Smooth muscle cell of the brain vasculature (primary cell): ENCODE measurements at regions not wholly inside any gene's neighbourhood (a gene's known extent, or its start where the extent isn't known, plus 50 kb on each side); places are given as distances from the start of the nearest gene placed in this dataset.
"Not testable (repeated sequence)": the region's sequence is repeated elsewhere in the genome, so short reads cannot be mapped to it uniquely, and the experiment has no call there.

Source experiments
- DNase-seq: peaks from one replicate; pipeline ENCODE4 v3.0.0-alpha.2; 2012; ENCODE audit warnings: low read depth, low spot score

DNA sequence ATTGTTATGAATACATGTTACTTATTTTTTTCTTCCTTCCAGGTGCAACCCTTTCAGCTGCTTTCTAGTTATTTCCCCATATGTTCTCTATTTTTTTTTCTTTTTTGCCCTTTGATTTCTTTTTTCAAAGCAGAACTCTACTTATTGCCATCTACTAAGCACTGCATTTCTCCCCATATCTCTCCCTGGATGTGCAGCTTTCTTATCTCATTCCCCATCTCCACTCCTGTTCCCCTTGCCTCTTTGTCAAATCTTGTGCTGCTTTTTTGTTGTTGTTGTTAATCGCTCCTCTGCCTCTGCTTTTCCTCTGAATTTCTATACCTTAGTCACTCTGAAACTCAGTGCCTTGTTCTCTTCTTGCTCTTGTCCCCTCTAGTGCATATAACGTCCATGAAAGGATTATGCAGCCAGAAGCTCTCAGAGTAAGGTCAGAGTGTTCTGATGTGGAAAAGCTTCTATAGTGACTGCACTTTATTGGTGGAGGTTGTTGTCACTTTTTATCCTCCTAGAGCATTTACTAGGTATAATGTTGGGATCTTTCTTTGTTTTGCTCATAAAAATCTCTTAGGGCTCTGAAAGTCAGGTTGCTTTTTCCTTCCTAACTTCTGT lies 51.1 kb upstream of the JADE1 start:
- DNase-seq: no peak

- DNase-seq: no peak
These were observed 51.8 kb upstream of the JADE1 start for GRCh38 chr4:128757712-128758111.

DNA sequence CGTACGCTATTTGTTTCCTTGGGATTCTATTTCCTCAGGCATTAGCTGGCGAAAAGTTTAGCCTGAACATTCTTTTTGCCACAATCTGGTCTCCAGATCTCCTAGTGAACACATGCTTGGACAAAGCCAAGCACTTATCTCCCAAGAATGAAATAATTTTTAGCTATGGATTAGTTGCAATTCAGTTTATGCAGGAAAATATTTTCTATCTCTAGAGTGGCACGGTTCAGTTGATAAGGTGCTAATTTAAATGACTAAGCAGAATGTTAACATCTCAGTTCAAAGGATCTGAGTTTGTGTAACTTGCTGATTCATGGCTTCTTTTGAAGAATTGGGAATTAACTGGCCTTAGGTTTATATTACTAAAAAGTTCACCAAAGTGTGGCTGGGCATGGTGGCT lies 58.1 kb upstream of the JADE1 start:
- no peak for DNase-seq

DNA sequence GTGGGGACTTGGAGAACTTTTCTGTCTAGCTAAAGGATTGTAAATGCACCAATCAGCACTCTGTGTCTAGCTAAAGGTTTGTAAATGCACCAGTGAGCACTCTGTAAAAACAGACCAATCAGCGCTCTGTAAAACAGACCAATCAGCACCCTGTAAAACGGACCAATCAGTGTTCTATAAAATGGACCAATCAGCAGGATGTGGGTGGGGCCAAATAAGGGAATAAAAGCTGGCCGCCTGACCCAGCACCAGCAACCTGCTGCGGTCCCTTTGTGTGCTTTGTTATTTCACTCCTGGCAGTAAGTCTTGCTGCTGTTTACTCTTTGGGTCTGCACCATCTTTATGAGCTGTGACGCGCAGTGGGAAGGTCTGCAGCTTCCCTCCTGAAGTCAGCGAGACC lies 67.8 kb upstream of the JADE1 start:
- not testable (repeated sequence) for DNase-seq

GRCh38 chr4:128737098-128737513 lies 72.4 kb upstream of the JADE1 start:
- DNase-seq: no peak

GRCh38 chr4:128735714-128736113 lies 73.8 kb upstream of the JADE1 start:
- DNase-seq: no peak

GRCh38 chr4:128728190-128728589 lies 81.3 kb upstream of the JADE1 start:
- no peak for DNase-seq

GRCh38 chr4:128727658-128728057 lies 81.8 kb upstream of the JADE1 start:
- DNase-seq: no peak

GRCh38 chr4:128725405-128726055 lies 84.0 kb upstream of the JADE1 start:
- no peak for DNase-seq

- no peak for DNase-seq
These were observed 86.6 kb upstream of the JADE1 start for GRCh38 chr4:128722911-128723310.

GRCh38 chr4:128721896-128722295 lies 87.6 kb upstream of the JADE1 start:
- no peak for DNase-seq

GRCh38 chr4:128720270-128720669 lies 89.2 kb upstream of the JADE1 start:
- DNase-seq: no peak

GRCh38 chr4:128718768-128719167 lies 90.7 kb upstream of the JADE1 start:
- no peak for DNase-seq

GRCh38 chr4:128716338-128716737 lies 93.2 kb upstream of the JADE1 start:
- no peak for DNase-seq

- no peak for DNase-seq
These were observed 93.9 kb upstream of the JADE1 start for GRCh38 chr4:128715616-128716015.

- DNase-seq: no peak
These were observed 98.1 kb upstream of the JADE1 start for GRCh38 chr4:128711361-128711760.

- DNase-seq: no peak
These were observed 100.2 kb upstream of the JADE1 start for GRCh38 chr4:128709268-128709667.

DNA sequence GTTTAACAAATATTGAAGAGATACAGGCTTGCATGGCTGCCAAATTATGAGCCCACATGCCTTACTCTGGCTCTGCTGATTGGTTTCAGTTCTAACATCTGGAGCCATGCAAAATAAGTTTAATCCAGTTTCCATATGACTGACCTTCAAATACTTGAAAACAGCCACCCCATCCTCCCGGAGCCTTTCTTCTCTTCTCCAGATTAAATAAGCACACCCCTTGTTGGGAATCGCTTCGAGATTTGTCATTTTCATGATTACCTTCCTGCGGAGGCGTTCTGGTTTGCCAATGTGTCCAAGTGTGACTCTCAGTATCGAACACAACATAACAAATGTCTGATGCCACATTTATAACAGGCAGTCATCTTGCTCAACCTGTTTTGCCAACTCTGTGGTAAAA lies 101.6 kb upstream of the JADE1 start:
- DNase-seq: no peak

- no peak for DNase-seq
These were observed 105.6 kb upstream of the JADE1 start for GRCh38 chr4:128703948-128704347.

DNA sequence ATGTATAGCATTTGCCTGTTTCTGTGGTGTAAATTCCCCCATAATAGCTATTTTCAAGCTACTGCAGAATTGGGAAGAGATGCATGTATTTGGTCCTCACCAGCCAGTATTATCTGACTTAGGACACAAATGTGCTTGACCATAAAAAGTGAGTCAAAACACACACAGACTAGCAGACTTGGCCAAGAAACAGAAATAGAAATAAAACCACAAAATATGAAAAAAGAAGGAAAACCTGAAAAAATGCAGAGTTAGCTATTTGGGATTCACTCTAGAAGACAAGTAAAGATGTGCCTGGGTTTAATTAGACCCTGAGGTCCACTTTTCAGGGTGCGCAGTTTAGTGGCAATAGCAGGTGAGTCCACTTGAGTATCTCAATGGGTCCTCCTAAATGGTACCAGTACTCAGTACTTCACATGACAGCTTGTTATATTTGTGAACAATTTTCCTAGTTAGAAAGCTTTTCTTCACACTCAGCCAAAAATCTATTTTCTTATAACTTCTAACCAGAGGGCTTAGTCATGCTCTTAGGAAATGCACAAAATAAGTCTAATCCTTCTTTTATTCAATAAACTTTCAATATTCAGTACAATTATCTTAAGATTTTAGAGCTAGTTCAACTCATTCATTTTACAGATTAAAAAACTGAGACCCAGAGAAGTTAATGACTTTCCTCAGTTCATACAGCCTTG lies 108.7 kb upstream of the JADE1 start:
- DNase-seq: no peak

GRCh38 chr4:128698386-128698785 lies 111.1 kb upstream of the JADE1 start:
- no peak for DNase-seq

GRCh38 chr4:128697323-128697722 lies 112.2 kb upstream of the JADE1 start:
- no peak for DNase-seq

- no peak for DNase-seq
These were observed 119.5 kb upstream of the JADE1 start for GRCh38 chr4:128690011-128690410.
